PFSK-1 (cell line): ENCODE measurements at regions not wholly inside any gene's neighbourhood (a gene's known extent, or its start where the extent isn't known, plus 50 kb on each side); places are given as distances from the start of the nearest gene placed in this dataset.

ENCODE experiments used
- FOXP2 ChIP-seq: optimal IDR thresholded peaks from 2 replicates; pipeline ENCODE3; 2011; ENCODE audit warnings: borderline replicate concordance, control low read depth, inconsistent platforms; ENCODE audit not compliant: insufficient read depth; ENCODE audit errors: extremely low read length, extremely low read depth
- POLR2AphosphoS5 ChIP-seq: IDR thresholded peaks from 2 replicates; pipeline ENCODE4 v1.6.1; 2012; ENCODE audit warnings: low read depth, mild to moderate bottlenecking, control low read depth, low read length, moderate library complexity
- SIN3A ChIP-seq: IDR thresholded peaks from 2 replicates; pipeline ENCODE4 v1.6.1; 2012; ENCODE audit warnings: mild to moderate bottlenecking, low read length, moderate library complexity, borderline replicate concordance; ENCODE audit not compliant: insufficient read depth
- TAF1 ChIP-seq: IDR thresholded peaks from 2 replicates; pipeline ENCODE4 v1.6.1; 2012; ENCODE audit warnings: low read length, control low read depth, borderline replicate concordance; ENCODE audit not compliant: insufficient read depth
- TF ChIP-seq, protein P1 (sequence below), 2 experiments: IDR thresholded peaks; 2 replicates each; pipeline versions ENCODE4 v1.6.1 to v1.8.0; 2011 to 2012; ENCODE audit warnings: low read depth in 2 of 2, low read length in 2 of 2, control low read depth in 1 of 2, inconsistent platforms in 1 of 2, mild to moderate bottlenecking in 1 of 2, moderate library complexity in 1 of 2; ENCODE audit not compliant: insufficient read depth in 1 of 2

DNA sequence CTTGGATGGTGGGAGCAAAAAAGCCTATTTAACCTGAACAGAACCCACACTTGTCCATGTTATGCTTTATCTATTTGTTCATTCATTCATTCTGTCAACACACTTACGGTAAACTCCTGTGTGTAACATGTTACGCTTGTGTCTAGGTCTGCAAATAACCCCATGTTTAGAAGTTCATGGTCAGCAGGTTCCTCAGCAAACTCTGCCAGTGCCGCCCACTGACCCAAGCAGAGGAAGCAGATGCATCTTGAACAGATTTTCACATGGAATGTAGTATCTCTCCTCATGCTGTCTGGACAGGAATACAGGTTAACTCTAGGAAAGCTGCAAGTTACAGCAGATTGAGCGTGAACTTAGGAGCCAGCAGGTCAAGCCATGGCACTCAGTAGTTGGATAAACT lies 213.7 kb upstream of the COPS8 start:
- TF ChIP-seq SIN3A (no peak), FOXP2 (no peak), POLR2AphosphoS5 (no peak)
- TF ChIP-seq, protein P1, sequence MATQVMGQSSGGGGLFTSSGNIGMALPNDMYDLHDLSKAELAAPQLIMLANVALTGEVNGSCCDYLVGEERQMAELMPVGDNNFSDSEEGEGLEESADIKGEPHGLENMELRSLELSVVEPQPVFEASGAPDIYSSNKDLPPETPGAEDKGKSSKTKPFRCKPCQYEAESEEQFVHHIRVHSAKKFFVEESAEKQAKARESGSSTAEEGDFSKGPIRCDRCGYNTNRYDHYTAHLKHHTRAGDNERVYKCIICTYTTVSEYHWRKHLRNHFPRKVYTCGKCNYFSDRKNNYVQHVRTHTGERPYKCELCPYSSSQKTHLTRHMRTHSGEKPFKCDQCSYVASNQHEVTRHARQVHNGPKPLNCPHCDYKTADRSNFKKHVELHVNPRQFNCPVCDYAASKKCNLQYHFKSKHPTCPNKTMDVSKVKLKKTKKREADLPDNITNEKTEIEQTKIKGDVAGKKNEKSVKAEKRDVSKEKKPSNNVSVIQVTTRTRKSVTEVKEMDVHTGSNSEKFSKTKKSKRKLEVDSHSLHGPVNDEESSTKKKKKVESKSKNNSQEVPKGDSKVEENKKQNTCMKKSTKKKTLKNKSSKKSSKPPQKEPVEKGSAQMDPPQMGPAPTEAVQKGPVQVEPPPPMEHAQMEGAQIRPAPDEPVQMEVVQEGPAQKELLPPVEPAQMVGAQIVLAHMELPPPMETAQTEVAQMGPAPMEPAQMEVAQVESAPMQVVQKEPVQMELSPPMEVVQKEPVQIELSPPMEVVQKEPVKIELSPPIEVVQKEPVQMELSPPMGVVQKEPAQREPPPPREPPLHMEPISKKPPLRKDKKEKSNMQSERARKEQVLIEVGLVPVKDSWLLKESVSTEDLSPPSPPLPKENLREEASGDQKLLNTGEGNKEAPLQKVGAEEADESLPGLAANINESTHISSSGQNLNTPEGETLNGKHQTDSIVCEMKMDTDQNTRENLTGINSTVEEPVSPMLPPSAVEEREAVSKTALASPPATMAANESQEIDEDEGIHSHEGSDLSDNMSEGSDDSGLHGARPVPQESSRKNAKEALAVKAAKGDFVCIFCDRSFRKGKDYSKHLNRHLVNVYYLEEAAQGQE (IDR thresholded peaks at IDR 0.05; ENCODE audit: insufficient read depth in 1 of 2, low read depth in 2 of 2, low read length in 2 of 2) = no peak

DNA sequence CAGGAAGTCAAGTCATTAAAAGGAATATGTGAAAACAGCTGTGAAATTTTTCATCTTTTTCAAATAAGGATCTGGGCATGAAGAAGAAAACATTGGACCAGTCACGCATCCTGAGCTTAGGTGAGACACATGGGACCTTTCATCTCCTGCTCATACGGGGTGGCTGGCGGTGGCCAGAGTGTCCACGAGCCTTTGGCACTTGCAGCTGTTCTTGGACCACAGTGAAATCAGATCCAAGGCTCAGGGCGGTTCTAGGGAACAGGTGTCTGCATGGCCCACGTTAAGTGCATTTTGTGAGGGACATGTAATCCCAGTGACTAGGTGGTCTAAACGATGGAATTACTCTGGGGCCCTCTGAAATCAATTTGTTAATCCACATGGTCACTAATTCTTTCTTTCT lies 212.7 kb upstream of the COPS8 start:
- TF ChIP-seq FOXP2 (no peak), SIN3A (no peak), POLR2AphosphoS5 (no peak), TAF1 (no peak)
- TF ChIP-seq, protein P1 (IDR thresholded peaks at IDR 0.05; ENCODE audit: insufficient read depth in 1 of 2, low read depth in 2 of 2, low read length in 2 of 2) = no peak

DNA sequence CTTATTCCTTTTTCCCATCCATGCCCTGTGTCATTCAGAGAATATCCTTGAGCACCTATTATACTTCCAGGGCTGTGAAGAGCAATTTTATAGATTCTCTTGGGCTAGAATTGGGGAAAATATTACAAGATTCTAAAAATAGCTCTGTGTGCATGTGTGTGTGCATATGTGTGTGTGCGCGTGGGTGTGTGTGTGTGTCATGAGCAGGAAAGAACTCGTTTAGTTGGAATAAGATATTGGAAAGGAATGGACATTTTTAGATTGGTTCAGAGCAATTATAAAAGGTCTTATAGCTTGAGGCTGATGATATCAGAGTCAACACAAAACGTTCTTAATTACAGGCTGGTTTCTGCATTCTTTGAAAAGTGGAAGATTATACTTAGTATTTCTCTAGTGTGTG lies 212.1 kb upstream of the COPS8 start:
- TF ChIP-seq, protein P1 (IDR thresholded peaks at IDR 0.05; ENCODE audit: insufficient read depth in 1 of 2, low read depth in 2 of 2, low read length in 2 of 2) = no peak
- TF ChIP-seq FOXP2 (no peak), POLR2AphosphoS5 (no peak), SIN3A (no peak), TAF1 (no peak)

DNA sequence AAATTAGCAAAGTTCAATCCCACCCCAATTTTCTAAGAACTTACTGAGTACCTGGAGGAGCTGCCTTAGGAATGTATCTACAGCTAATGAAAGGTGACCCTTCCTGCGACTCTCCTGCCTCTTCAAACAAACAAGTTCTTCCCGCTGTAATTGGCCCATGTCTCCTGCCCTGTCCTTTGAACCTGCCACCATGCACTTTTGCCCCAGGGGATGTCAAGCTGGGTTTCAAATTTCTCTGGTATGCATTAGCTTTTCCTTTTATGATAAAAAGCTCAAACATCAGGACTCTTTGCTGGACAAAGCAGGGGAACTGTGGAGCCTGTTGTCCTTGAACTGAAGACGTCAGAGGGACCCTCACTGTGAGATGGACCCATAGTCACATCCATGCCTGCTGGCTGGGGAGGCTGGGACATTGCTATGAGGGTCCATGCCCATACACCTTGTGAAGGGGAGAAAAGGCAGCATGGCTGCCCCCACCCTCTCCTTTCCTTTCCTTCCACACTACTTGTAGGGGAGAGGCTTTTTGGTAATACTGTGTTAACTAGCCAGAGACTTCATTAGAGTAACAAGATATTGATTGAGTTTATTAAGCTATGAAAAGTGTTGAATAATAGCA lies 210.7 kb upstream of the COPS8 start:
- TF ChIP-seq POLR2AphosphoS5 (no peak), SIN3A (no peak), FOXP2 (no peak), TAF1 (no peak)
- TF ChIP-seq, protein P1 (IDR thresholded peaks at IDR 0.05; ENCODE audit: insufficient read depth in 1 of 2, low read depth in 2 of 2, low read length in 2 of 2) = no peak
